ENCODE measurements at regions not wholly inside any gene's neighbourhood (a gene's known extent, or its start where the extent isn't known, plus 50 kb on each side); places are given as distances from the start of the nearest gene placed in this dataset.

DNA sequence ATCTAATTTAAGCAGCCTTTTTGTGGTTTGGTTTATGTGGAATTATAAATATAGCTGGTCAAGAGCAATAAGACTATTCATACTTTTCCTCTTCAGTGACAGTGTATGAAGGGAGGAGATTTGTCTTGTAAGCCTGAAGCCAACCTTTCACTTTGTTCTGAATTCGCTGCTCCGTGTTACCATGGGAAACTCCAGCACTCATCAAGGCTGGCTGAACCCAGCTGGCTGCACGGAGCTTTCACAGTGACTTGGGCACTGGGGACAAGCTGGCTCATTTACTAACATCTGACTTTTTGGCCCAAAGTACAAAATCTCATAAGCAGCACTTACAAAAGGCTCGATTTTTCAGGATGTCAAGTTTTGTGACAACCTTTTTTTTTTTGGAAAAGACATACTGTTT is 120.4 kb upstream of the GRIA4 start:
- TF ChIP-seq, protein P1, sequence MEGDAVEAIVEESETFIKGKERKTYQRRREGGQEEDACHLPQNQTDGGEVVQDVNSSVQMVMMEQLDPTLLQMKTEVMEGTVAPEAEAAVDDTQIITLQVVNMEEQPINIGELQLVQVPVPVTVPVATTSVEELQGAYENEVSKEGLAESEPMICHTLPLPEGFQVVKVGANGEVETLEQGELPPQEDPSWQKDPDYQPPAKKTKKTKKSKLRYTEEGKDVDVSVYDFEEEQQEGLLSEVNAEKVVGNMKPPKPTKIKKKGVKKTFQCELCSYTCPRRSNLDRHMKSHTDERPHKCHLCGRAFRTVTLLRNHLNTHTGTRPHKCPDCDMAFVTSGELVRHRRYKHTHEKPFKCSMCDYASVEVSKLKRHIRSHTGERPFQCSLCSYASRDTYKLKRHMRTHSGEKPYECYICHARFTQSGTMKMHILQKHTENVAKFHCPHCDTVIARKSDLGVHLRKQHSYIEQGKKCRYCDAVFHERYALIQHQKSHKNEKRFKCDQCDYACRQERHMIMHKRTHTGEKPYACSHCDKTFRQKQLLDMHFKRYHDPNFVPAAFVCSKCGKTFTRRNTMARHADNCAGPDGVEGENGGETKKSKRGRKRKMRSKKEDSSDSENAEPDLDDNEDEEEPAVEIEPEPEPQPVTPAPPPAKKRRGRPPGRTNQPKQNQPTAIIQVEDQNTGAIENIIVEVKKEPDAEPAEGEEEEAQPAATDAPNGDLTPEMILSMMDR (IDR thresholded peaks at IDR 0.05), result no peak
- TF ChIP-seq EP300 (IDR thresholded peaks at IDR 0.05) (no peak), POLR2A (IDR thresholded peaks at IDR 0.05) (no peak), POLR2AphosphoS5 (IDR thresholded peaks at IDR 0.05) (no peak)
